GM18861 (cell line): ENCODE measurements at regions not wholly inside any gene's neighbourhood (a gene's known extent, or its start where the extent isn't known, plus 50 kb on each side); places are given as distances from the start of the nearest gene placed in this dataset.
"Not testable (repeated sequence)": the region's sequence is repeated elsewhere in the genome, so short reads cannot be mapped to it uniquely, and the experiment has no call there.

Experiments
- ATAC-seq: cut with Tn5 transposase; IDR thresholded peaks from one replicate; pipeline ENCODE4 v1.9.1; 2021; ENCODE audit not compliant: unreplicated experiment

GRCh38 chr6:148602136-148602535 lies 144.7 kb upstream of the UST start:
- ATAC-seq, result no peak

GRCh38 chr6:148608199-148608951 lies 138.5 kb upstream of the UST start:
- ATAC-seq, result no peak

- no peak for ATAC-seq
Measured at GRCh38 chr6:148611213-148611612, 135.6 kb upstream of the UST start.

- no peak for ATAC-seq
Measured at GRCh38 chr6:148612043-148612442, 134.8 kb upstream of the UST start.

- ATAC-seq, result no peak
Measured at GRCh38 chr6:148614602-148615001, 132.2 kb upstream of the UST start.

- no peak for ATAC-seq
Measured at GRCh38 chr6:148616841-148617240, 130.0 kb upstream of the UST start.

GRCh38 chr6:148617530-148617929 lies 129.3 kb upstream of the UST start:
- no peak for ATAC-seq

- no peak for ATAC-seq
Measured at GRCh38 chr6:148619891-148620290, 126.9 kb upstream of the UST start.

GRCh38 chr6:148620579-148621298 lies 126.1 kb upstream of the UST start:
- peak; percentile 96 for ATAC-seq

- no peak for ATAC-seq
Measured at GRCh38 chr6:148625609-148626008, 121.2 kb upstream of the UST start.

GRCh38 chr6:148628251-148628650 lies 118.6 kb upstream of the UST start:
- ATAC-seq, result no peak

GRCh38 chr6:148629181-148629580 lies 117.6 kb upstream of the UST start:
- ATAC-seq, result no peak

GRCh38 chr6:148629592-148630465 lies 117.0 kb upstream of the UST start:
- ATAC-seq, result peak; percentile 77

GRCh38 chr6:148635070-148635743 lies 111.6 kb upstream of the UST start:
- no peak for ATAC-seq

GRCh38 chr6:148641836-148642235 lies 105.0 kb upstream of the UST start:
- ATAC-seq, result not testable (repeated sequence)

GRCh38 chr6:148643208-148643607 lies 103.6 kb upstream of the UST start:
- ATAC-seq, result not testable (repeated sequence)

GRCh38 chr6:148645049-148645448 lies 101.8 kb upstream of the UST start:
- not testable (repeated sequence) for ATAC-seq

- no peak for ATAC-seq
Measured at GRCh38 chr6:148648754-148649453, 97.9 kb upstream of the UST start.

GRCh38 chr6:148649454-148649963 lies 97.3 kb upstream of the UST start:
- ATAC-seq, result no peak

- no peak for ATAC-seq
Measured at GRCh38 chr6:148650941-148651505, 95.8 kb upstream of the UST start.
